OCI-LY7 (cell line): ENCODE measurements at regions not wholly inside any gene's neighbourhood (a gene's known extent, or its start where the extent isn't known, plus 50 kb on each side); places are given as distances from the start of the nearest gene placed in this dataset.
A peak's percentile ranks its signal among the peaks of the same experiment; 100 is the strongest.

Experiments
- EZH2phosphoT487 ChIP-seq: fragments of 200-600 bp; sonication (generic); IDR thresholded peaks from 2 replicates; pipeline ENCODE4 v1.6.1; 2018; ENCODE audit warnings: low read depth, borderline replicate concordance, mild to moderate bottlenecking, mixed run types, antibody characterized with exemption, low read length, moderate library complexity, mixed read lengths
- TF ChIP-seq, protein P1 (sequence below): fragments of 200-600 bp; sonication (generic); conservative IDR thresholded peaks from 2 replicates; pipeline ENCODE4 v1.5.1; 2014; ENCODE audit warnings: mild to moderate bottlenecking, antibody characterized with exemption, low read length, moderate library complexity, mixed read lengths

DNA sequence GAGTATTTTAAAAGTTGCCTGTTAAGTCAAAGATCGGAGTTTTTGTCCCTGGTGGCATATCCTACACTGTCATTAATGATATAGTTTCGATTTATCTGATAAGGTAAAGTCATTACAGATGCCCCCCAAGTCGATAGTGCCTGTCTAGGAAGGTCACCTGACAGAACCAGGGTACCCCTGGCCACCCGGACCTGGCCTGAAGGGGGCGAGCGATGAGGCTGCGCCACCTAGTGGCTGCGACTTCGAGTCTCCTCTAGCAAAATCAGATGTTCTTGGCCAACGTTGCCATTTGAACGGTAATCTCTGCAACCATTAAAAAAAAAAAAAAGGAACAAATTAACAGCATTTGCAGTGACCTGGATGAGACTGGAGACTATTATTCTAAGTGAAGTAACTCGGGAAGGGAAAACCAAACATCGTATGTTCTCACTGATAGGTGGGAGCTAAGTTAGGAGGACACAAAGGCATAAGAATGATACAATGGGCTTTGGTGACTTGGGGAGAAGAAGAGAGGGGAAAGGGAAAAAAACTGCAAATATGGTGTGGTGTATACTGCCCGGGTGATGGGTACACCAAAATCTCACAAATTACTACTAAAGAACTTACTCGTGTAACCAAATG is 565.1 kb downstream of the LIG4 start:
- TF ChIP-seq, protein P1, sequence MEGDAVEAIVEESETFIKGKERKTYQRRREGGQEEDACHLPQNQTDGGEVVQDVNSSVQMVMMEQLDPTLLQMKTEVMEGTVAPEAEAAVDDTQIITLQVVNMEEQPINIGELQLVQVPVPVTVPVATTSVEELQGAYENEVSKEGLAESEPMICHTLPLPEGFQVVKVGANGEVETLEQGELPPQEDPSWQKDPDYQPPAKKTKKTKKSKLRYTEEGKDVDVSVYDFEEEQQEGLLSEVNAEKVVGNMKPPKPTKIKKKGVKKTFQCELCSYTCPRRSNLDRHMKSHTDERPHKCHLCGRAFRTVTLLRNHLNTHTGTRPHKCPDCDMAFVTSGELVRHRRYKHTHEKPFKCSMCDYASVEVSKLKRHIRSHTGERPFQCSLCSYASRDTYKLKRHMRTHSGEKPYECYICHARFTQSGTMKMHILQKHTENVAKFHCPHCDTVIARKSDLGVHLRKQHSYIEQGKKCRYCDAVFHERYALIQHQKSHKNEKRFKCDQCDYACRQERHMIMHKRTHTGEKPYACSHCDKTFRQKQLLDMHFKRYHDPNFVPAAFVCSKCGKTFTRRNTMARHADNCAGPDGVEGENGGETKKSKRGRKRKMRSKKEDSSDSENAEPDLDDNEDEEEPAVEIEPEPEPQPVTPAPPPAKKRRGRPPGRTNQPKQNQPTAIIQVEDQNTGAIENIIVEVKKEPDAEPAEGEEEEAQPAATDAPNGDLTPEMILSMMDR: peak; percentile 76
- TF ChIP-seq EZH2phosphoT487: no peak
